ENCODE measurements at regions not wholly inside any gene's neighbourhood (a gene's known extent, or its start where the extent isn't known, plus 50 kb on each side); places are given as distances from the start of the nearest gene placed in this dataset.

DNA sequence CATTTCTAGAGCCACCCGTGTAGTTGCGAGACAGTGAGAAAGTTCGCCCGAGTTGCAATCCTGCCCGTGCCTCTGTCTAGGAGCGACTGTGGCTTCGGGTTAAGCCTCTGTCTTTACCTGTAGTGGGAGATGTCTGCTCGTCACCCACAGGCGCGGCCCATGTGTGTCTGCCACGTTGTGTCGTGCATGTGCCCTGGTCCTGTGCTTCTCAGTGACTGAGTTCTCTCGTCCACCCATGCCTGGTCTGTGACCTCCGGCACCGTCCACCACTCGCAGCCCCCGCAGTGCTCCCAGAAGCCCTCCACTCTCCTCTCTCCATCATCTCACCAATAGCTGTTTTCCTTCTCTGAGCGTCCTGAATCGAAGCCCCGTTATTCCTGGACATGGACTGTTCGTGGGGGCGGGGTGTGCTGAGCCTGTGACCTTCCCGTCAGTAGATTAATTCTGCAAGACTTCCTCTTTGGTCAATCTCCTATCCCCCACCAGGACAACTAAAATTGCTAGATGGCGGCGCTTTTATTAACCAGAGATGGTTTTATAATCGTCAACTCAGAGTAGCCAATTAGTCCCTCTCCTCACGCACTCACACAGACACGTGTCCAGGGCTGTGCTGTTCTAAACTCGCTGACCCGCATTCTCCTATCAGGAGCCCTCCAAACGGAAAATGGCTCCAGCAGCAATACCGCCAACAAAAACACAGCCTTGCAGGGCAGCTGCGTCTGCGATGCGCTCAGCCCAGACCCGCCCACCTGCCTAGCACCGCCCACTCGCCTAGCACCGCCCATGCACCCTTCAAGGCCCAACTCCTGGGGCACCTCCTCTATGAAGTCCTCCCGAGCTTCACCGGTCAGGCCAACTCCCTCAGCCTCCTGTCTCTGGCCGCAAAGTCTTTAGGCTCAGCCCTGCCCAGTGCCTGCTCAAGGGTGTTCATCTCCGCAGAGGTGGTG lies 119.4 kb downstream of the TWIST2 start:
- TF ChIP-seq, protein P1, sequence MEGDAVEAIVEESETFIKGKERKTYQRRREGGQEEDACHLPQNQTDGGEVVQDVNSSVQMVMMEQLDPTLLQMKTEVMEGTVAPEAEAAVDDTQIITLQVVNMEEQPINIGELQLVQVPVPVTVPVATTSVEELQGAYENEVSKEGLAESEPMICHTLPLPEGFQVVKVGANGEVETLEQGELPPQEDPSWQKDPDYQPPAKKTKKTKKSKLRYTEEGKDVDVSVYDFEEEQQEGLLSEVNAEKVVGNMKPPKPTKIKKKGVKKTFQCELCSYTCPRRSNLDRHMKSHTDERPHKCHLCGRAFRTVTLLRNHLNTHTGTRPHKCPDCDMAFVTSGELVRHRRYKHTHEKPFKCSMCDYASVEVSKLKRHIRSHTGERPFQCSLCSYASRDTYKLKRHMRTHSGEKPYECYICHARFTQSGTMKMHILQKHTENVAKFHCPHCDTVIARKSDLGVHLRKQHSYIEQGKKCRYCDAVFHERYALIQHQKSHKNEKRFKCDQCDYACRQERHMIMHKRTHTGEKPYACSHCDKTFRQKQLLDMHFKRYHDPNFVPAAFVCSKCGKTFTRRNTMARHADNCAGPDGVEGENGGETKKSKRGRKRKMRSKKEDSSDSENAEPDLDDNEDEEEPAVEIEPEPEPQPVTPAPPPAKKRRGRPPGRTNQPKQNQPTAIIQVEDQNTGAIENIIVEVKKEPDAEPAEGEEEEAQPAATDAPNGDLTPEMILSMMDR (IDR thresholded peaks at IDR 0.05; ENCODE audit: low read depth, low read length, missing control alignments): no peak
- DNase-seq (ENCODE audit: low read depth): no peak
- no peak overlapping the region for H3K4me3 ChIP-seq (ENCODE audit: low read depth, low read length)
- in situ Hi-C loops (cut with HindIII; ENCODE audit: low sequenced_read_pairs): no loop called here

DNA sequence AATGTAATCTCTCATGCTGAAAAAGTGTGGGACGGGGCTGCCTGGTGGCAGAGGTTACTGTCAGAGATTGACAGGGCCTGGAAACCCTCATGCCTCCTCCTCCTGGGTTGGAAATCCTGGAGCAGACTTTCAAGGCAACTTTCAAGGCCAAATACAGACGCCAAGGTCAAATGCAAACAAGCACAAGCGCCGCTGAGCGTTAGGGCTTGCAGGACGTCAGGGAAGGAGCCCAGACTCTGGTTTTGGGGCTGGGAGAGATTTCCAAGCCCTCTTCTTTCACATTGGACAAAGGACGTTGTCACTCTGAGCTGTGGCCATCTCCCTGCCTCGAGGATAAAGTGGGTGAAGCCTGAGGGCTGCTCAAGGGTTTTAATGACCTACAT lies 120.1 kb downstream of the TWIST2 start:
- TF ChIP-seq, protein P1 (IDR thresholded peaks at IDR 0.05; ENCODE audit: low read depth, low read length, missing control alignments): no peak
- no peak overlapping the region for H3K4me3 ChIP-seq (ENCODE audit: low read depth, low read length)
- no peak for DNase-seq (ENCODE audit: low read depth)
- in situ Hi-C loops (cut with HindIII; ENCODE audit: low sequenced_read_pairs): no loop called here

DNA sequence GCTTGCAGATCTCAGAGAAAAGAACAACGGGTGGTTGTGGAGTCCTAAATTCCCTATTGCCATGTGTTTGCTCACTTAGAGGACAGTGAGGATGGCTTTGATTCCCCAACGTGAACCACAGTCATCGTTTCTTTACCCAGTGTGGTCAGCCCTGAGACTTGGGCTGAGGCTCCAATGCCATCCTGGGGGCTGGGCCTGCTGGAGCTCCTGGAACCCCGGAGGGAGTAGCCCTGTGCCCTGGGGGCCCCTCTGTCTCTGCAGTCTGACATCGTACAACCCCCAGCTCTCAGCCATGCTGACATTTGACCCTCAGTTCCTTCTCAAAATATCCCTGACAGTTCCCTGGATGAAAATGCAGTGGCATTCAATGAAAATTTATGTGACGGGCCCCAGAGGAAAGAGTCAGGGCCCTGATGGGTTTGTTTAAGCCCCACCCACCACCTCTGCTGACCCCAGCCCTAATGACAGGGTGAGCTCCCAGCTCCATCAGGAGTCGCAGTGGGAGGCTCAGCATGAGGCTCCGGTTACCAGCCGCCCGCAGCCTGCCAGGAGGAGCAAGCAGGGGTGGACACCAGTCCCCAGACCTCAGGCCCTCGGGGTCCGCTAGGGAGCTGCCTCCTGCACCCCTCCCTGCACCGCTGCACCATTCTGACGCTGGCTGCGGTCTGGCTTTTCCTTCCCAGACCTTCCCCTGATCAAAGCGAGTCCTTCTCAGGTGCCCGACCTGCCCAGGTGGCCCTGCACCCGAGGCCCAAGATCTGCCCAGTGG lies 120.9 kb downstream of the TWIST2 start:
- TF ChIP-seq, protein P1 (IDR thresholded peaks at IDR 0.05; ENCODE audit: low read depth, low read length, missing control alignments): no peak
- H3K4me3 ChIP-seq (ENCODE audit: low read depth, low read length): no peak overlapping the region
- DNase-seq (ENCODE audit: low read depth): no peak

DNA sequence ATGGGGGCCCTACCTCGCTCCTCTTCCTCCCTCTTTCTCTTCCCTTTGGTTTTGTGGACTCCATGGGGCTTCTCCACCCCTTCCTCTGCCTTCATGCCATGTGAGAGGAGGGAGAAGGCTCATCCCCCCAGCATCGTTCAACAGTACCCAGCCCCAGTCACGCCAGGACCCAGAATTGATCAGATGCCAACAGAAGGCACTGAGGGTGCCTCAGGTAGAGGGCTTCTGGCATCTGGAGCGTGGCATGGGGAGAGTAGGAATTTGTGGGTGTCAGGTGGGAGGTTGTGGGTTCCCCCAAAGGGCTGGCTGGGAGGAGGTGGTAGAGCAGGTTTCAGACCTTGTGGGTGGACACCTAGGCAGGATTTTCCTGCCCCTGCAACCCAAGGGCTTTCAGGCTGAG lies 122.0 kb downstream of the TWIST2 start:
- TF ChIP-seq, protein P1 (IDR thresholded peaks at IDR 0.05; ENCODE audit: low read depth, low read length, missing control alignments): no peak
- in situ Hi-C loops (cut with HindIII; ENCODE audit: low sequenced_read_pairs): no loop called here
- no peak for DNase-seq (ENCODE audit: low read depth)

More for the DNA sequence above, 120.9 kb downstream of the TWIST2 start:
- in situ Hi-C loops (cut with HindIII; ENCODE audit: low sequenced_read_pairs): no loop called here

DNA sequence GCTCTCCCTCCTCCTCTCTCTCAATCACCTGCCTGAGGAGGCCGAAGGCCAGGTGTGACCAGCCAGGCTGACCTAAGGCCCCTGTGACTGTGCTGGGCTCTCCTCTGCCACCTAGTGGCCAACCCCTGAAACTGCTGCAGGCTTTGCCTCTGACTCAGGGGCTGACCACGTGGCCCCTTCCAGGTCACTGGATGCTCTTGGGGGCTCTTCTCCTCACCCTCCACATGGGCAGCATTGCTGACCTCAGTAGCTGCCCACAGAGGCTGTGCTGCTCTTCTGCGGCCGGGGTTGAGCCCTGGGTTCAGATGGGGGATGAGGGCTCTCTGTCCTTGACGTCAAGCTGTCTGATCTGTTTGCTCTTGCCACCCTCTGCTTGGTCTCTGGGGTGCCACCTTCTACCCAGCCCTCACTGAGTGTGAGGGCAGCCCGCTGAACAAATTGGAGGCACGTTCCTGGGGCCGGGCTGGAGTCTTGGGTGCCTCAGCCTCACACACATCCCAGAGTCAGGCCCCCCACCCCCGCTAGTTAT lies 122.7 kb downstream of the TWIST2 start:
- no peak overlapping the region for H3K4me3 ChIP-seq (ENCODE audit: low read depth, low read length)
- TF ChIP-seq, protein P1 (IDR thresholded peaks at IDR 0.05; ENCODE audit: low read depth, low read length, missing control alignments): peak; percentile 100
- in situ Hi-C loops (cut with HindIII; ENCODE audit: low sequenced_read_pairs): no loop called here
- DNase-seq (ENCODE audit: low read depth): no peak

More for the DNA sequence above, 122.0 kb downstream of the TWIST2 start:
- no peak overlapping the region for H3K4me3 ChIP-seq (ENCODE audit: low read depth, low read length)
